Astrocyte (in vitro differentiated cells and primary cell): ENCODE measurements at regions not wholly inside any gene's neighbourhood (a gene's known extent, or its start where the extent isn't known, plus 50 kb on each side); places are given as distances from the start of the nearest gene placed in this dataset.

ENCODE experiments used
- CTCF ChIP-seq: IDR thresholded peaks from 2 replicates; pipeline ENCODE4 v1.5.1; 2011; ENCODE audit warnings: low read depth, mild to moderate bottlenecking, inconsistent platforms, low read length, moderate library complexity; ENCODE audit not compliant: insufficient read depth
- EZH2 ChIP-seq: IDR thresholded peaks from 2 replicates; pipeline ENCODE4 v1.6.1; 2012; ENCODE audit warnings: mild to moderate bottlenecking, low read length, inconsistent platforms; ENCODE audit not compliant: insufficient read depth

- TF ChIP-seq CTCF (no peak), EZH2 (no peak)
Measured at GRCh38 chr3:153429821-153430220, 267.8 kb downstream of the RAP2B start.
